ENCODE measurements at regions not wholly inside any gene's neighbourhood (a gene's known extent, or its start where the extent isn't known, plus 50 kb on each side); places are given as distances from the start of the nearest gene placed in this dataset.
"Not testable (repeated sequence)": the region's sequence is repeated elsewhere in the genome, so short reads cannot be mapped to it uniquely, and the experiment has no call there.

- Histone ChIP-seq H4K20me1 (no peaks in the 10 kb centered on the region), H3K36me3 (no peaks in the 10 kb centered on the region), H3K9ac (no peak overlapping the region), H3K9me3 (replicated peaks in 1 of 11) (no peaks in the 10 kb centered on the region), H3K4me3 (no peak overlapping the region), H3K27ac (no peak overlapping the region), H3K27me3 (no peaks in the 10 kb centered on the region), H3K4me1 (no peaks in the 10 kb centered on the region), H3K4me2 (no peak overlapping the region)
- TF ChIP-seq Cebpa-rat (IDR thresholded peaks at IDR 0.05), result no peak
Measured at GRCh38 chr10:8659982-8660381, 605.5 kb downstream of the GATA3 start.

- Histone ChIP-seq H3K9ac (no peak overlapping the region), H3K36me3 (no peaks in the 10 kb centered on the region), H3K27ac (no peak overlapping the region), H3K4me1 (no peaks in the 10 kb centered on the region), H3K4me2 (no peak overlapping the region), H3K27me3 (no peaks in the 10 kb centered on the region), H4K20me1 (no peaks in the 10 kb centered on the region), H3K9me3 (replicated peaks in 1 of 11) (no peaks in the 10 kb centered on the region), H3K4me3 (no peak overlapping the region)
- no peak for TF ChIP-seq Cebpa-rat (IDR thresholded peaks at IDR 0.05)
Measured at GRCh38 chr10:8661886-8662285, 607.4 kb downstream of the GATA3 start.

DNA sequence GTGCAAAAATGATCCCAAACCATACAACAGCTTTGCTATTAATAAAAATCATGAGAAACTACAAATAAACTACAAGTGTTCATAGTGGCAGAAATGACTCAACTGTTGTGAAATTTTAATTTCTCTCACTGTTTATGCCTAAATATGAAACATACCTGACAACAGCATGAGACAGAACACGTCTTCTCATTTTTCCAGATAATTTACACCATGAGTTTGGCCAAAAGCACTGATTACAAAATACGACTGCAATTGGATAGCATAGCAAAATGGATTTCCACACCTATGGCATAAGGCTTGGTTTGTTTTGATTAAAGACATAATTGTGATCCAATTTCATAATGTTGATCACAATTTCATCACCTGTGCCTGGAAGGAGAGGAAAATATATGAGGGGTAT is 608.6 kb downstream of the GATA3 start:
- no peak overlapping the region for H3K9ac ChIP-seq
- H3K27ac ChIP-seq, result no peak overlapping the region
- no peak for TF ChIP-seq Cebpa-rat (IDR thresholded peaks at IDR 0.05)
- no peaks in the 10 kb centered on the region for H3K27me3 ChIP-seq
- H3K4me1 ChIP-seq, result no peaks in the 10 kb centered on the region
- 0 out of 22 replicates have a peak, but pooled peaks cover 0 to 4% (median 0%) of the 10 kb centered on the region in 11 experiments for H3K9me3 ChIP-seq (replicated peaks in 1 of 11)
- no peaks in the 10 kb centered on the region for H3K36me3 ChIP-seq
- H3K4me2 ChIP-seq, result no peak overlapping the region
- H4K20me1 ChIP-seq, result no peaks in the 10 kb centered on the region
- H3K4me3 ChIP-seq, result no peak overlapping the region

GRCh38 chr10:8665322-8665721 is 610.8 kb downstream of the GATA3 start:
- peak in 1 of 11 experiments; percentile 57; a peak in 2 of 22 replicates for TF ChIP-seq Cebpa-rat (IDR thresholded peaks at IDR 0.05)

GRCh38 chr10:8670461-8670860 is 616.0 kb downstream of the GATA3 start:
- H3K9ac ChIP-seq, result no peak overlapping the region
- H3K4me3 ChIP-seq, result no peak overlapping the region
- no peak overlapping the region for H3K27ac ChIP-seq
- no peaks in the 10 kb centered on the region for H4K20me1 ChIP-seq
- H3K4me2 ChIP-seq, result no peak overlapping the region
- no peak for TF ChIP-seq Cebpa-rat (IDR thresholded peaks at IDR 0.05)
- H3K27me3 ChIP-seq, result no peaks in the 10 kb centered on the region
- H3K9me3 ChIP-seq (replicated peaks in 1 of 11), result 0 out of 22 replicates have a peak, but pooled peaks cover 0 to 4% (median 0%) of the 10 kb centered on the region in 11 experiments
- H3K36me3 ChIP-seq, result no peaks in the 10 kb centered on the region
- no peaks in the 10 kb centered on the region for H3K4me1 ChIP-seq

More at GRCh38 chr10:8665322-8665721, 610.8 kb downstream of the GATA3 start:
- Histone ChIP-seq H3K4me3 (no peak overlapping the region), H3K27ac (no peak overlapping the region), H3K4me1 (no peaks in the 10 kb centered on the region), H4K20me1 (no peaks in the 10 kb centered on the region), H3K36me3 (no peaks in the 10 kb centered on the region), H3K9ac (no peak overlapping the region), H3K27me3 (no peaks in the 10 kb centered on the region), H3K9me3 (replicated peaks in 1 of 11) (0 out of 22 replicates have a peak, but pooled peaks cover 0 to 4% (median 0%) of the 10 kb centered on the region in 11 experiments), H3K4me2 (no peak overlapping the region)

DNA sequence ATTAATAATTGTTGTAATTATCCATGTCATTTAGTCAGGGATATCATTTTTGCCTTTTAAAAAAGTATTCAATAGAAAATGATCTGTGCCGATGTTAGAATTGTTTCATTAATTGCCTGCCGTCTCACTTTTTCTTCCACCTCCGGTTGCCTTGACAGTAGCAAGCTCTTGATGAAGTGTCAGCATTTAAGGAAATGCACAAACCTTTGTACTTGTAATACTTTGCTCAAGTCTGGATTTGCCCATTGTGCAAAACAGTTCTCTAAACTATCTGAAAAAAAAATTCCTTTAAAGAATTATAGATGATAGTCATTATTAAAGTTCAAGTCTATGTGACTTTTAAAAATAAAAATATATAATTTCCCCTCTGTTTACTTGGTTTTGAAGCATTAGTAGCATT is 619.7 kb downstream of the GATA3 start:
- no peaks in the 10 kb centered on the region for H3K27me3 ChIP-seq
- H3K27ac ChIP-seq, result no peak overlapping the region
- H3K9me3 ChIP-seq (replicated peaks in 1 of 11), result 0 out of 22 replicates have a peak, but pooled peaks cover 0 to 4% (median 0%) of the 10 kb centered on the region in 11 experiments
- TF ChIP-seq Cebpa-rat (IDR thresholded peaks at IDR 0.05), result no peak
- no peak overlapping the region for H3K9ac ChIP-seq
- H3K4me1 ChIP-seq, result no peaks in the 10 kb centered on the region
- H3K36me3 ChIP-seq, result no peaks in the 10 kb centered on the region
- no peak overlapping the region for H3K4me3 ChIP-seq
- no peak overlapping the region for H3K4me2 ChIP-seq
- no peaks in the 10 kb centered on the region for H4K20me1 ChIP-seq

GRCh38 chr10:8677642-8678041 is 623.2 kb downstream of the GATA3 start:
- Histone ChIP-seq H3K36me3 (no peaks in the 10 kb centered on the region), H3K9me3 (replicated peaks in 1 of 11) (no peaks in the 10 kb centered on the region; a peak in 1 of 22 replicates), H3K4me1 (no peaks in the 10 kb centered on the region), H3K27ac (no peak overlapping the region), H3K27me3 (no peaks in the 10 kb centered on the region), H4K20me1 (no peaks in the 10 kb centered on the region), H3K9ac (no peak overlapping the region), H3K4me3 (no peak overlapping the region), H3K4me2 (no peak overlapping the region)
- TF ChIP-seq Cebpa-rat (IDR thresholded peaks at IDR 0.05), result no peak

DNA sequence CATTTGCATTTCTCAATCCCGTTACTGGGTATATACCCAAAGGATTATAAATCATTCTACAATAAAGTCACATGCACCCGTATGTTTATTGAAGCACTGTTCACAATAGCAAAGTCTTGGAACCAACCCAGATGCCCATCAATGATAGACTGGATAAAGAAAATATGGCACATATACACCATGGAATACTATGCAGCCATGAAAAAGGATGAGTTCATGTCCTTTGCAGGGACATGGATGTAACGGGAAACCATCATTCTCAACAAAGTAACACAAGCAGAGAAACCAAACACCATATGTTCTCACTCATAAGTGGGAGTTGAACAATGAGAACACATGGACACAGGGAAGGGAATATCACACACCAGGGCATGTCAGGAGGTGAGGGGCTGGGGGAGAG is 630.4 kb downstream of the GATA3 start:
- not testable (repeated sequence) for H3K4me1 ChIP-seq; H3K27ac ChIP-seq; H3K9me3 ChIP-seq (replicated peaks in 1 of 11); H3K27me3 ChIP-seq; H3K9ac ChIP-seq; H4K20me1 ChIP-seq; H3K4me2 ChIP-seq; H3K36me3 ChIP-seq; H3K4me3 ChIP-seq

GRCh38 chr10:8688881-8689280 is 634.4 kb downstream of the GATA3 start:
- no peak overlapping the region for H3K9ac ChIP-seq

GRCh38 chr10:8691498-8692017 is 637.1 kb downstream of the GATA3 start:
- peaks cover 0 to 4% (median 0%) of the 10 kb centered on the region in 11 experiments; a peak in 1 of 22 replicates for H3K9me3 ChIP-seq (replicated peaks in 1 of 11)
- H3K27ac ChIP-seq, result no peak overlapping the region
- H3K4me1 ChIP-seq, result no peaks in the 10 kb centered on the region
- no peaks in the 10 kb centered on the region for H4K20me1 ChIP-seq
- H3K36me3 ChIP-seq, result no peaks in the 10 kb centered on the region
- H3K9ac ChIP-seq, result no peak overlapping the region
- no peaks in the 10 kb centered on the region for H3K27me3 ChIP-seq
- no peak for TF ChIP-seq Cebpa-rat (IDR thresholded peaks at IDR 0.05)
- H3K4me3 ChIP-seq, result no peak overlapping the region
- H3K4me2 ChIP-seq, result no peak overlapping the region

More at GRCh38 chr10:8688881-8689280, 634.4 kb downstream of the GATA3 start:
- Histone ChIP-seq H4K20me1 (no peaks in the 10 kb centered on the region), H3K27ac (no peak overlapping the region), H3K4me2 (no peak overlapping the region), H3K27me3 (no peaks in the 10 kb centered on the region), H3K4me1 (no peaks in the 10 kb centered on the region), H3K4me3 (no peak overlapping the region), H3K9me3 (replicated peaks in 1 of 11) (peaks cover 0 to 4% (median 0%) of the 10 kb centered on the region in 11 experiments; a peak in 1 of 22 replicates), H3K36me3 (no peaks in the 10 kb centered on the region)
- no peak for TF ChIP-seq Cebpa-rat (IDR thresholded peaks at IDR 0.05)

- not testable (repeated sequence) for H3K27ac ChIP-seq; H4K20me1 ChIP-seq; H3K4me3 ChIP-seq; H3K9ac ChIP-seq; H3K9me3 ChIP-seq (replicated peaks in 1 of 11); H3K27me3 ChIP-seq; H3K4me1 ChIP-seq; H3K36me3 ChIP-seq; H3K4me2 ChIP-seq
Measured at GRCh38 chr10:8693635-8694034, 639.1 kb downstream of the GATA3 start.
